Stomach smooth muscle (tissue), 2 donors: ENCODE measurements at regions not wholly inside any gene's neighbourhood (a gene's known extent, or its start where the extent isn't known, plus 50 kb on each side); places are given as distances from the start of the nearest gene placed in this dataset.

ENCODE experiments used
- H3K27ac ChIP-seq: one replicate; pipeline ENCODE4 v1.7.0; 2013; ENCODE audit warnings: mild to moderate bottlenecking, low read length, inconsistent platforms
- H3K27me3 ChIP-seq, 2 donors: one replicate each; pipeline ENCODE4 v1.7.0; 2013; ENCODE audit warnings: low read length in 2 of 2; ENCODE audit not compliant: insufficient read depth in 2 of 2, control insufficient read depth in 1 of 2
- H3K36me3 ChIP-seq, 2 donors: one replicate each; pipeline ENCODE4 v1.7.0; 2013; ENCODE audit warnings: low read length in 2 of 2; ENCODE audit not compliant: control insufficient read depth in 2 of 2, insufficient read depth in 2 of 2
- H3K4me1 ChIP-seq: one replicate; pipeline ENCODE4 v1.7.0; 2013; ENCODE audit warnings: low read length; ENCODE audit not compliant: control insufficient read depth, insufficient read depth
- H3K4me3 ChIP-seq, 2 donors: one replicate each; pipeline ENCODE4 v1.7.0; 2013; ENCODE audit warnings: low read length in 2 of 2
- H3K9ac ChIP-seq, 2 donors: one replicate each; pipeline ENCODE4 v1.7.0; 2013; ENCODE audit warnings: low read length in 2 of 2, mild to moderate bottlenecking in 1 of 2
- H3K9me3 ChIP-seq, 2 donors: one replicate each; pipeline ENCODE4 v1.7.0; 2013; ENCODE audit warnings: low read length in 2 of 2; ENCODE audit not compliant: control insufficient read depth in 2 of 2
- donor health status: healthy.
- donor health status: Pancreatic carcinoma.

GRCh38 chr14:44369401-44370123, 137.5 kb downstream of the FSCB start:
- H3K4me3 ChIP-seq, result no peak overlapping the region
- no peak overlapping the region for H3K9ac ChIP-seq
- no peaks in the 10 kb centered on the region for H3K36me3 ChIP-seq
- no peaks in the 10 kb centered on the region for H3K4me1 ChIP-seq
- H3K9me3 ChIP-seq, result no peaks in the 10 kb centered on the region
- no peaks in the 10 kb centered on the region for H3K27me3 ChIP-seq
- H3K27ac ChIP-seq, result no peak overlapping the region

- H3K9ac ChIP-seq, result no peak overlapping the region
- H3K27me3 ChIP-seq, result no peaks in the 10 kb centered on the region
- H3K4me3 ChIP-seq, result no peak overlapping the region
- H3K4me1 ChIP-seq, result no peaks in the 10 kb centered on the region
- no peaks in the 10 kb centered on the region for H3K36me3 ChIP-seq
- peaks cover 0 to 3% of the 10 kb centered on the region in 2 donors for H3K9me3 ChIP-seq
- H3K27ac ChIP-seq, result no peak overlapping the region
These were observed 146.0 kb downstream of the FSCB start for GRCh38 chr14:44361083-44361482.

DNA sequence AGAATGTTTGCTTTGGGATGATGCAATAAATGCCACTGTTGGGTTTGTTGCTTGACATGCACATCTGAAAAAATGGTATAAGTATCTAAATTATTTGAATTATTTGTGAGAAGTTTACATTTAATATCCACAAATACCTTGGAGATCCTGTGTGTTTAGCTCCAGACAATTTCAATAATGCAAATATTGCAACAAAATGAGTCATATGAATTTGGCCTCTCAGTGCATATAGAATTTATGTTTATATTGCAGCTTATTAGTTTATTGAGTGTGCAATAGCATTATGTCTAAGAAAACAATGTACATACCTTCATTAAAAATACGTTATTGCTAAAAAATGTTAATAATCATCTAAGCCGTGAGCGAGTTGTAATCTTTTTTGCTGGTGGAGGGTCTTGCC, 153.3 kb downstream of the FSCB start:
- H3K27ac ChIP-seq, result no peak overlapping the region
- H3K9me3 ChIP-seq, result no peaks in the 10 kb centered on the region
- H3K4me3 ChIP-seq, result no peak overlapping the region
- no peaks in the 10 kb centered on the region for H3K27me3 ChIP-seq
- no peak overlapping the region for H3K9ac ChIP-seq
- H3K36me3 ChIP-seq, result no peaks in the 10 kb centered on the region
- no peaks in the 10 kb centered on the region for H3K4me1 ChIP-seq

DNA sequence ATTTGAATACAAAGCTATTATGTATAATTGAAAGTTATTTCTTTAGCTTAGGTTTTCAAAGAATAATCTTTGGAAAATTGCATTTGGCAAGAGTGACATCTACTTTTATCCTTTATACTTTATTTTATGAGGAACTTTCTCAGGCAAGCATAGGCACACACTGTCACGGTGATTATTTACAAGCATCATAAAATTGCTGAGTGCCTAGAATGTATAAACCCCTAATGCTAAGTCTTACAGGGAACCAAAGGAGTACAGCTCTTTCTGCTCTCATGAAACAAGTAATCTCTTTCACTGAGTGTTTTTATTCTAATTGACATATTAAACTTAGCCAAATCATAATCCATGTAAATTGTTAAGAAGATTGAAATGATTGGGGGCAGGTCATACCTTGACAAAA, 154.9 kb downstream of the FSCB start:
- no peak overlapping the region for H3K27ac ChIP-seq
- no peak overlapping the region for H3K9ac ChIP-seq
- no peaks in the 10 kb centered on the region for H3K36me3 ChIP-seq
- H3K4me3 ChIP-seq, result no peak overlapping the region
- H3K27me3 ChIP-seq, result no peaks in the 10 kb centered on the region
- no peaks in the 10 kb centered on the region for H3K4me1 ChIP-seq
- H3K9me3 ChIP-seq, result peaks cover 0 to under 1% of the 10 kb centered on the region in 2 donors

DNA sequence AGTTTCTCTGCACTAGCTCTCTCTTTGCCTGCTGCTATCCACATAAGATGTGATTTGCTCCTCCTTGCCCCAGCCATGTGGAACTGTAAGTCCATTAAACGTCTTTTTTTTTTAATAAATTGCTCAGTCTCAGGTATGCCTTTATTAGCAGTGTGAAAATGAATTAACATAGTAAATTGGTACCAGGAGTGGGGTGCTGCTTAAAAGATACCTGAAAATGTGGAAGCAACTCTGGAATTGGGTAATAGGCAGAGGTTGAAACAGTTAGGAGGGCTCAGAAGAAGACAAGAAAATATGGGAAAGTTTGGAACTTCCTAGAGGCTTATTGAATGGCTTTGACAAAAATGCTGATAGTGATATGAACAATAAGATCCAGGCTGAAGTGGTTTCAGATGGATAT, 159.8 kb downstream of the FSCB start:
- Histone ChIP-seq H3K27ac (no peak overlapping the region), H3K36me3 (no peaks in the 10 kb centered on the region), H3K4me1 (no peaks in the 10 kb centered on the region), H3K4me3 (no peak overlapping the region), H3K9me3 (peaks cover 0 to 5% of the 10 kb centered on the region in 2 donors), H3K27me3 (no peaks in the 10 kb centered on the region), H3K9ac (no peak overlapping the region)

DNA sequence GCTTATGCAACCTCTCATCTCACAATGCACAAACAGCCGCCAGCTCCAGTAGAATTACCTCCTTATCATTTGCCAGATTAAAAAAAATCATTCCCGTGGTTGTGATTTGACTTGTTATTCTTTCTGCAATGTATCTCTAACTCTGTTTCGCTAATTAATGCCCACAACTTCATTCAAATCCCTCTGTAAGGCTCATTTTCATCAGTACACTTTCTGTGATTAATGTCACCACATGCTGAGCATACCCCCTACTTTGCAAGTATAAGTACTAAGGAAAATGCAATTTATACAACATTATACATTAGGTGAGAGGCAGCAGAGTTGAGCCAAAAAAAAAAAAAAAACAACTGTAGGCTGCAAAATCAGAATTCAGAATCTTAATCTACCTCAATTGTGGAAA, 166.0 kb downstream of the FSCB start:
- H3K27ac ChIP-seq, result no peak overlapping the region
- H3K27me3 ChIP-seq, result no peaks in the 10 kb centered on the region
- no peak overlapping the region for H3K9ac ChIP-seq
- H3K9me3 ChIP-seq, result no peaks in the 10 kb centered on the region
- no peaks in the 10 kb centered on the region for H3K4me1 ChIP-seq
- H3K4me3 ChIP-seq, result no peak overlapping the region
- no peaks in the 10 kb centered on the region for H3K36me3 ChIP-seq

GRCh38 chr14:44339862-44340261, 167.2 kb downstream of the FSCB start:
- Histone ChIP-seq H3K4me1 (no peaks in the 10 kb centered on the region), H3K4me3 (no peak overlapping the region), H3K9ac (no peak overlapping the region), H3K27ac (no peak overlapping the region), H3K9me3 (no peaks in the 10 kb centered on the region), H3K36me3 (no peaks in the 10 kb centered on the region), H3K27me3 (no peaks in the 10 kb centered on the region)

DNA sequence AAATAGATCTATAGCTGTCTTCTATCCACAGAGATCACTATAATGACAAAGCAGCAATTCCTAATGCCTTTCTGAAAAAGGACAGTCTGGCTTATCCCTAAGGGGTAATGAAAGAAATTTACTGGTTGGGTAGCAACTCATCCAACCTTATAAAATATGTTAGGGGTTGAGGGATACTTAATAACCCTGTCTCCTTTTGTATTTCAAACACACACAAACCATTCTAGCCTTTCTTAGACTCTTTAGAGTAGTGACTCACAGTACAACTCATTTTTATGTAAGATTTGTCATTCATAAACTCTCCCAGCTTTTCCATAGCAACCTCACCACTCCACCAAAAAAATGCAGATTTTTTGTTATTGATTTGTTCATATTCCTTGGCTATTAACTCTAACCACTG, 167.9 kb downstream of the FSCB start:
- H3K9me3 ChIP-seq, result no peaks in the 10 kb centered on the region
- H3K27me3 ChIP-seq, result no peaks in the 10 kb centered on the region
- H3K4me3 ChIP-seq, result no peak overlapping the region
- H3K36me3 ChIP-seq, result no peaks in the 10 kb centered on the region
- H3K27ac ChIP-seq, result no peak overlapping the region
- H3K9ac ChIP-seq, result no peak overlapping the region
- no peaks in the 10 kb centered on the region for H3K4me1 ChIP-seq

- H3K4me3 ChIP-seq, result no peak overlapping the region
- H3K9ac ChIP-seq, result no peak overlapping the region
- H3K27me3 ChIP-seq, result no peaks in the 10 kb centered on the region
- no peak overlapping the region for H3K27ac ChIP-seq
- no peaks in the 10 kb centered on the region for H3K36me3 ChIP-seq
- H3K4me1 ChIP-seq, result no peaks in the 10 kb centered on the region
- H3K9me3 ChIP-seq, result peaks cover 0 to 4% of the 10 kb centered on the region in 2 donors
These were observed 189.7 kb downstream of the FSCB start for GRCh38 chr14:44317441-44317746.

- no peak overlapping the region for H3K27ac ChIP-seq
- no peaks in the 10 kb centered on the region for H3K4me1 ChIP-seq
- no peak overlapping the region for H3K9ac ChIP-seq
- no peaks in the 10 kb centered on the region for H3K36me3 ChIP-seq
- peaks cover 0 to 4% of the 10 kb centered on the region in 2 donors for H3K9me3 ChIP-seq
- H3K4me3 ChIP-seq, result no peak overlapping the region
- H3K27me3 ChIP-seq, result no peaks in the 10 kb centered on the region
These were observed 190.2 kb downstream of the FSCB start for GRCh38 chr14:44316647-44317440.

DNA sequence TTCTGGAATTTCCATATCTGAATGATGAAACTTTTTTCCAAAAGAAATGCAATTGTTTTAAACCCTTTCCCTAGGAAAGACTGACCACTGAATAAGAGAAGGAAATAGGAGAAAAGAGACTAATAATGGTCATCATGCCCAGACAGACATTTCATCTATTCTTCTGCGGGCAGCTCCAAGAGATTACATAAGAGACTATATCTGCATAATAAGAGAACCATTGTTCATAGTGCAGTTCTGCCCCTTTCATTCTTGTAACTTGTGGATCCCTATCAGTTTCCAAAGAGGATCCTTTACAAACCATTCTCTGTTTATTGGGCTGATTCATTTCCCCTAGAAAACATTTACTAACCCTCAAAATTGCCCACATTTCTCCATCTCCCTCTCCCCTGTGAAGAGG, 197.8 kb downstream of the FSCB start:
- Histone ChIP-seq H3K27ac (no peak overlapping the region), H3K36me3 (no peaks in the 10 kb centered on the region), H3K9me3 (peaks cover 0 to 6% of the 10 kb centered on the region in 2 donors), H3K4me3 (no peak overlapping the region), H3K27me3 (no peaks in the 10 kb centered on the region), H3K4me1 (no peaks in the 10 kb centered on the region), H3K9ac (no peak overlapping the region)
